ENCODE measurements at regions not wholly inside any gene's neighbourhood (a gene's known extent, or its start where the extent isn't known, plus 50 kb on each side); places are given as distances from the start of the nearest gene placed in this dataset.

- TF ChIP-seq CTCF (IDR thresholded peaks at IDR 0.05; ENCODE audit: control extremely low read depth in 1 of 3, insufficient read depth in 1 of 3, low read depth in 1 of 3, low read length in 3 of 3) (no peak), GABPA (IDR thresholded peaks at IDR 0.05; ENCODE audit: borderline replicate concordance, insufficient read depth, low read length) (no peak), EZH2 (IDR thresholded peaks at IDR 0.05; ENCODE audit: low read depth, low read length, severe bottlenecking) (no peak), SAP30 (IDR thresholded peaks at IDR 0.05; ENCODE audit: insufficient read depth, insufficient replicate concordance, low read length) (no peak), RFX5 (IDR thresholded peaks at IDR 0.05; ENCODE audit: borderline replicate concordance, low read depth, low read length) (no peak), YY1 (IDR thresholded peaks at IDR 0.05; ENCODE audit: low read depth, low read length) (no peak)
These were observed 136.7 kb upstream of the PPARGC1A start for GRCh38 chr4:24026596-24026995.
